ENCODE measurements at regions not wholly inside any gene's neighbourhood (a gene's known extent, or its start where the extent isn't known, plus 50 kb on each side); places are given as distances from the start of the nearest gene placed in this dataset.

DNA sequence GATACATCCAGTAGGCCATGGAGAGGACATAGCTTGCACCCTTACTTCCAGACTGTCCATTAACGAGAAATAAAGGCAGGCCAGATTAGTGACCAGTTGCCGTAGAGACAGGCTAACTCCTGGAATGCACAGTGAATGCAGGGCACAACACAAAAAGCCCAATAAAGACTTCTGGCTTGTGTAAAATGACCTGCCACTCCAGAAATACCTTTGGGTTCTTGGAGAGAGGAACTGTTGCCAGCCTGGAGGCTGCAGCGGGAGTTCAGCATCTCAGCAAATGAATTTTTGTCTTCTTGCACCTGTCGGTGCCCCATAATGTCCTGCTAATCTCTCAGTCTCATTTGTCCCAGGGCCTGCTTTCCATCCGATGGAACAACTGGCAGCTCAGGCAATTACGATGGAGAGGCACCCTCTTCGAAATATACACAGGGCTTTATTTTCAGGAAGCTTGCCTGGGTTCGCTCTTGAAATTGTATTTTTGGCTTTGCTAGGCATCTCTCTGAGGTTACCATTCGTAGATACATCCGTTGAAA is 538.8 kb upstream of the ZNF462 start:
- DNase-seq, result no peak
- no peaks in the 10 kb centered on the region for H3K9me3 ChIP-seq
- H3K27ac ChIP-seq, result no peak overlapping the region
- H3K36me3 ChIP-seq, result no peaks in the 10 kb centered on the region
- H3K27me3 ChIP-seq, result no peaks in the 10 kb centered on the region
- H3K4me3 ChIP-seq, result no peak overlapping the region
- intact Hi-C loops (cut with DNase I; ENCODE audit: low total_unique reads), result no loop called here
- TF ChIP-seq, protein P1, sequence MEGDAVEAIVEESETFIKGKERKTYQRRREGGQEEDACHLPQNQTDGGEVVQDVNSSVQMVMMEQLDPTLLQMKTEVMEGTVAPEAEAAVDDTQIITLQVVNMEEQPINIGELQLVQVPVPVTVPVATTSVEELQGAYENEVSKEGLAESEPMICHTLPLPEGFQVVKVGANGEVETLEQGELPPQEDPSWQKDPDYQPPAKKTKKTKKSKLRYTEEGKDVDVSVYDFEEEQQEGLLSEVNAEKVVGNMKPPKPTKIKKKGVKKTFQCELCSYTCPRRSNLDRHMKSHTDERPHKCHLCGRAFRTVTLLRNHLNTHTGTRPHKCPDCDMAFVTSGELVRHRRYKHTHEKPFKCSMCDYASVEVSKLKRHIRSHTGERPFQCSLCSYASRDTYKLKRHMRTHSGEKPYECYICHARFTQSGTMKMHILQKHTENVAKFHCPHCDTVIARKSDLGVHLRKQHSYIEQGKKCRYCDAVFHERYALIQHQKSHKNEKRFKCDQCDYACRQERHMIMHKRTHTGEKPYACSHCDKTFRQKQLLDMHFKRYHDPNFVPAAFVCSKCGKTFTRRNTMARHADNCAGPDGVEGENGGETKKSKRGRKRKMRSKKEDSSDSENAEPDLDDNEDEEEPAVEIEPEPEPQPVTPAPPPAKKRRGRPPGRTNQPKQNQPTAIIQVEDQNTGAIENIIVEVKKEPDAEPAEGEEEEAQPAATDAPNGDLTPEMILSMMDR (IDR thresholded peaks at IDR 0.05), result no peak
- no peak for TF ChIP-seq POLR2A (IDR thresholded peaks at IDR 0.05)
- H3K4me1 ChIP-seq, result no peaks in the 10 kb centered on the region

DNA sequence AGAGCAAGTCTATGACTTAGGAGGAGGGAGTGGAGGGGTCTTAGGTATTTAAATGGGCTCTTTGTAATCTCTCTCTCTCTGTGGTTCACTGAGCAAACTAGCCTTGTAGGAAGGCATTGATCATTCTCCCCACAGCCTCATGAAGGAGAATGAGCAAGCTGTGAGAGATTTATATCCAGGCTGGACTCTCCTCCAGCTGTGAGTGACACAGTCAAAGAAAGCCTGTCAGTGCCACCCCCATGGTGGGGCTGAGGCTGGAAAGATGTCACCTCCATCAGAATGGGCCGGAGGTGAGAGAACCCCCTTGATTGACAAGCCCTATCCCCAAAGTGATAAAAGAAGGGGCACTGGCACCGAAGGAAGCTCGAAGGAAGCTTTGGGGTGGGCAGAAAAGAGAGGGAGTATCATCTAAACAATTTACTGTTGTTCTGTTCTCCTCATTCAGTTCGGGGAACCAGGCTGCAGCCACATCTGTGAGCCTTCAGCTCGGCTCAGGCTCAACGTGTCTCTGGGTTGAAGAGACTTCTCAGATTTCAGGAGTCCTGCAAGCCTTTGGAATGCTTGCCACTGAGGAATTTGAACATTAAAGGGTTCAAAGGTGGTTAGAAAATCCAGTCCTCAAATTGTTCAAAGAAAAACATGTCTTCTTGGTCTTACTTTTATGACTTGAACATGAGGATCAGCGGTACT is 538.2 kb upstream of the ZNF462 start:
- Histone ChIP-seq H3K9me3 (no peaks in the 10 kb centered on the region), H3K27ac (no peak overlapping the region), H3K27me3 (no peaks in the 10 kb centered on the region), H3K36me3 (no peaks in the 10 kb centered on the region), H3K4me1 (no peaks in the 10 kb centered on the region), H3K4me3 (no peak overlapping the region)
- DNase-seq, result no peak
- intact Hi-C loops (cut with DNase I; ENCODE audit: low total_unique reads), result no loop called here
- TF ChIP-seq, protein P1 (IDR thresholded peaks at IDR 0.05), result no peak
- no peak for TF ChIP-seq POLR2A (IDR thresholded peaks at IDR 0.05)

DNA sequence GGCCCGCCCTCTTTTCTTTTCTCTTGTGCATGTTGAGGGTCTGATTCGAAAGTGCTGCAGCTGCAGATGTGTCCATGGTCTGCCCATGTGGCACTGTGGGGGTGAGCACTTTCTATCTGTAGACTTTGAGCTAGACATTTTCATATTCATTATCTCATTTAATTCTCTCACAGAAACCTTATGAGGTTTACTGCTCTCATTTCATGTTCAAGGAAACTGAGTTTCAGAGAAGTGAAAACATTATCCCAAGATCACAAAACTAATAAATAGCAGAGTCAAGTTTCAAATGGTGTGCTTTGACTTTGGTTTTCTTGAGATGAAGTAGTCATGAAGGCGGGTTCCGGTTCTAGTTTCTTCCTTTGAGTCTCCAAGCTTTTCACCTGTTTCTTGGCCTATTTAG is 536.5 kb upstream of the ZNF462 start:
- intact Hi-C loops (cut with DNase I; ENCODE audit: low total_unique reads), result no loop called here
- no peak for DNase-seq
- Histone ChIP-seq H3K27me3 (no peaks in the 10 kb centered on the region), H3K9me3 (no peaks in the 10 kb centered on the region), H3K4me1 (no peaks in the 10 kb centered on the region), H3K36me3 (no peaks in the 10 kb centered on the region), H3K4me3 (no peak overlapping the region), H3K27ac (no peak overlapping the region)
- TF ChIP-seq POLR2A (IDR thresholded peaks at IDR 0.05), result no peak
- TF ChIP-seq, protein P1 (IDR thresholded peaks at IDR 0.05), result no peak

DNA sequence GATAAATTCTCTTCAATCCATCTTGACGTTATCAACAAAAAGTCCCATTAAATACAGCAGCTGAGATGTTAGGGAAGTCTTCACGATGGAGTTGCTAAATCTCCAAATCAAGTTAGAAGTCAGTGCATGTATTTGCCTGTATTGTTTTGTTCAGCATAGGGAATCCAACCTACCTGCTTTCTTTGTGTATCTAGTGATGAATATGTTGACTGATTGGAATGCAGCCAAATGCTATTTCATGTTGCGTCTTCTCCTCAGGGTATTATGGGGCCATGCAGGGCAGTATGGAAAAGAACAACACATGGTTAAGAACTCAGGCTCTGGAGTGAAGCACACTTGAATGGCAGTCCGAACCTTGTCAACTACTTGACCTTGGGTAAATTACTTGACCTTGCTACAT is 529.5 kb upstream of the ZNF462 start:
- H3K27ac ChIP-seq, result no peak overlapping the region
- no peak overlapping the region for H3K4me3 ChIP-seq
- no peaks in the 10 kb centered on the region for H3K4me1 ChIP-seq
- no peak for DNase-seq
- no peaks in the 10 kb centered on the region for H3K36me3 ChIP-seq
- H3K27me3 ChIP-seq, result no peaks in the 10 kb centered on the region
- H3K9me3 ChIP-seq, result no peaks in the 10 kb centered on the region
- intact Hi-C loops (cut with DNase I; ENCODE audit: low total_unique reads), result no loop called here
- TF ChIP-seq, protein P1 (IDR thresholded peaks at IDR 0.05), result no peak
- TF ChIP-seq POLR2A (IDR thresholded peaks at IDR 0.05), result no peak

DNA sequence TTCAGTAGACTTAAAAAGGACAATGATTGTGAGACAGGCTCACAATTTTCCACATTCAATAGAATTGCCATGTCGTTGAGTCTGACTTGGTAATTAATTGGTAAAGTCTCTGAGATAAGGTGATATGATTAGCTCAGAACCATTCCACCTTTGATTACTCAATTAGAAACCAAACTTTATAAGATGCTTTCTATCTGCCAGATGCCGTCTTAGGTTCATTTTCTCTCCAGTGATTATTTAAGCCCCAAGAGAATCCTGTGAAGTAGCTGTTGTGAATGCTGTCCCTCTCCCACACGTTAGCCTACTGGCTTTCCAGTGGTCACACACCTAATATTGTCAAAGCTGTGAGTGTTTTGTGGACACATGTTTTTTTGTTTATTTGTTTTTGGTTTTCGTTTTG is 528.9 kb upstream of the ZNF462 start:
- Histone ChIP-seq H3K4me3 (no peak overlapping the region), H3K9me3 (no peaks in the 10 kb centered on the region), H3K36me3 (no peaks in the 10 kb centered on the region), H3K27ac (no peak overlapping the region), H3K27me3 (no peaks in the 10 kb centered on the region), H3K4me1 (no peaks in the 10 kb centered on the region)
- DNase-seq, result no peak
- TF ChIP-seq, protein P1 (IDR thresholded peaks at IDR 0.05), result no peak
- TF ChIP-seq POLR2A (IDR thresholded peaks at IDR 0.05), result no peak
- intact Hi-C loops (cut with DNase I; ENCODE audit: low total_unique reads), result no loop called here

Measured in uterus (tissue), 3 donors.